ENCODE measurements at regions not wholly inside any gene's neighbourhood (a gene's known extent, or its start where the extent isn't known, plus 50 kb on each side); places are given as distances from the start of the nearest gene placed in this dataset.

GRCh38 chr4:129929052-129929451 is 833.1 kb downstream of the C4orf33 start:
- no peaks in the 10 kb centered on the region for H3K79me2 ChIP-seq (ENCODE audit: insufficient read depth, low read length)
- H3K9ac ChIP-seq (ENCODE audit: low read depth, low read length) = no peak overlapping the region
- no peaks in the 10 kb centered on the region for H3K36me3 ChIP-seq (ENCODE audit: insufficient read depth, low read length)
- ATAC-seq (ENCODE audit: insufficient read depth, low read depth) (no peak), DNase-seq (no peak)
- no peak overlapping the region for H2AFZ ChIP-seq (ENCODE audit: low read depth, low read length)
- H3K4me1 ChIP-seq (ENCODE audit: insufficient read depth, low read length) = no peaks in the 10 kb centered on the region
- peak; percentile 57 for TF ChIP-seq CTCF (IDR thresholded peaks at IDR 0.05; ENCODE audit: borderline replicate concordance, extremely low read depth, low read length, poor library complexity, severe bottlenecking)
- no peak for TF ChIP-seq EZH2 (IDR thresholded peaks at IDR 0.05; ENCODE audit: borderline replicate concordance, low read depth, low read length, severe bottlenecking)
- no peaks in the 10 kb centered on the region for H3K9me3 ChIP-seq (ENCODE audit: insufficient read depth, low read length, severe bottlenecking)
- H3K4me2 ChIP-seq (ENCODE audit: insufficient read depth, low read length) = no peak overlapping the region
- H3K27ac ChIP-seq (ENCODE audit: low read length) = no peak overlapping the region
- no peak overlapping the region for H3K4me3 ChIP-seq (ENCODE audit: low read depth in 1 of 2, low read length in 2 of 2)
- no peaks in the 10 kb centered on the region for H3K27me3 ChIP-seq (ENCODE audit: insufficient read depth, low read length, poor library complexity)
- H4K20me1 ChIP-seq (ENCODE audit: insufficient read depth, low read length) = no peaks in the 10 kb centered on the region

- no peak for TF ChIP-seq CTCF (IDR thresholded peaks at IDR 0.05; ENCODE audit: borderline replicate concordance, extremely low read depth, low read length, poor library complexity, severe bottlenecking)
- no peak for TF ChIP-seq EZH2 (IDR thresholded peaks at IDR 0.05; ENCODE audit: borderline replicate concordance, low read depth, low read length, severe bottlenecking)
- ATAC-seq (ENCODE audit: insufficient read depth, low read depth) (no peak), DNase-seq (no peak)
- Histone ChIP-seq H3K36me3 (ENCODE audit: insufficient read depth, low read length) (no peaks in the 10 kb centered on the region), H4K20me1 (ENCODE audit: insufficient read depth, low read length) (no peaks in the 10 kb centered on the region), H3K27me3 (ENCODE audit: insufficient read depth, low read length, poor library complexity) (no peaks in the 10 kb centered on the region), H3K4me2 (ENCODE audit: insufficient read depth, low read length) (no peak overlapping the region), H3K9me3 (ENCODE audit: insufficient read depth, low read length, severe bottlenecking) (no peaks in the 10 kb centered on the region), H3K4me1 (ENCODE audit: insufficient read depth, low read length) (no peaks in the 10 kb centered on the region), H3K79me2 (ENCODE audit: insufficient read depth, low read length) (no peaks in the 10 kb centered on the region), H3K4me3 (ENCODE audit: low read depth in 1 of 2, low read length in 2 of 2) (no peak overlapping the region), H2AFZ (ENCODE audit: low read depth, low read length) (no peak overlapping the region), H3K9ac (ENCODE audit: low read depth, low read length) (no peak overlapping the region), H3K27ac (ENCODE audit: low read length) (no peak overlapping the region)
Observed at GRCh38 chr4:129929984-129930383, 834.0 kb downstream of the C4orf33 start.

GRCh38 chr4:129950217-129950616 is 854.3 kb downstream of the C4orf33 start:
- H3K9ac ChIP-seq (ENCODE audit: low read depth, low read length) = no peak overlapping the region
- no peak overlapping the region for H3K4me2 ChIP-seq (ENCODE audit: insufficient read depth, low read length)
- H2AFZ ChIP-seq (ENCODE audit: low read depth, low read length) = no peak overlapping the region
- H3K27me3 ChIP-seq (ENCODE audit: insufficient read depth, low read length, poor library complexity) = no peaks in the 10 kb centered on the region
- H3K79me2 ChIP-seq (ENCODE audit: insufficient read depth, low read length) = no peaks in the 10 kb centered on the region
- H3K4me3 ChIP-seq (ENCODE audit: low read depth in 1 of 2, low read length in 2 of 2) = no peak overlapping the region
- ATAC-seq (ENCODE audit: insufficient read depth, low read depth) (no peak), DNase-seq (no peak)
- no peaks in the 10 kb centered on the region for H4K20me1 ChIP-seq (ENCODE audit: insufficient read depth, low read length)
- H3K27ac ChIP-seq (ENCODE audit: low read length) = no peak overlapping the region
- no peak for TF ChIP-seq CTCF (IDR thresholded peaks at IDR 0.05; ENCODE audit: borderline replicate concordance, extremely low read depth, low read length, poor library complexity, severe bottlenecking)
- no peak for TF ChIP-seq EZH2 (IDR thresholded peaks at IDR 0.05; ENCODE audit: borderline replicate concordance, low read depth, low read length, severe bottlenecking)
- H3K36me3 ChIP-seq (ENCODE audit: insufficient read depth, low read length) = no peaks in the 10 kb centered on the region
- H3K4me1 ChIP-seq (ENCODE audit: insufficient read depth, low read length) = no peaks in the 10 kb centered on the region
- H3K9me3 ChIP-seq (ENCODE audit: insufficient read depth, low read length, severe bottlenecking) = no peaks in the 10 kb centered on the region

GRCh38 chr4:129966175-129966574 is 870.2 kb downstream of the C4orf33 start:
- TF ChIP-seq EZH2 (IDR thresholded peaks at IDR 0.05; ENCODE audit: borderline replicate concordance, low read depth, low read length, severe bottlenecking) (no peak), CTCF (IDR thresholded peaks at IDR 0.05; ENCODE audit: borderline replicate concordance, extremely low read depth, low read length, poor library complexity, severe bottlenecking) (no peak)
- Histone ChIP-seq H4K20me1 (ENCODE audit: insufficient read depth, low read length) (no peaks in the 10 kb centered on the region), H3K4me2 (ENCODE audit: insufficient read depth, low read length) (no peak overlapping the region), H3K9me3 (ENCODE audit: insufficient read depth, low read length, severe bottlenecking) (peaks cover under 1% of the 10 kb centered on the region), H3K4me1 (ENCODE audit: insufficient read depth, low read length) (peaks cover 23% of the 10 kb centered on the region), H2AFZ (ENCODE audit: low read depth, low read length) (no peak overlapping the region), H3K79me2 (ENCODE audit: insufficient read depth, low read length) (no peaks in the 10 kb centered on the region), H3K27me3 (ENCODE audit: insufficient read depth, low read length, poor library complexity) (no peaks in the 10 kb centered on the region), H3K9ac (ENCODE audit: low read depth, low read length) (no peak overlapping the region), H3K4me3 (ENCODE audit: low read depth in 1 of 2, low read length in 2 of 2) (no peak overlapping the region), H3K36me3 (ENCODE audit: insufficient read depth, low read length) (no peaks in the 10 kb centered on the region), H3K27ac (ENCODE audit: low read length) (no peak overlapping the region)
- no peak for ATAC-seq (ENCODE audit: insufficient read depth, low read depth)
- no peak for DNase-seq

Measured in DND-41 (cell line).